Immature natural killer cell (primary cell): ENCODE measurements at regions not wholly inside any gene's neighbourhood (a gene's known extent, or its start where the extent isn't known, plus 50 kb on each side); places are given as distances from the start of the nearest gene placed in this dataset.
"Not testable (repeated sequence)": the region's sequence is repeated elsewhere in the genome, so short reads cannot be mapped to it uniquely, and the experiment has no call there.

ENCODE experiments used
- DNase-seq, 3 donors: peaks; one replicate each; pipeline ENCODE4 v3.0.0; 2022; ENCODE audit warnings: mixed read lengths in 1 of 3
- H3K27ac Mint-ChIP-seq, 6 donors: one replicate each; pipeline ENCODE4 v1.8.0; 2020; ENCODE audit warnings: mixed read lengths in 6 of 6, mild to moderate bottlenecking in 5 of 6, inconsistent platforms in 4 of 6, moderate library complexity in 3 of 6
- H3K27me3 Mint-ChIP-seq, 3 donors: one replicate each; pipeline ENCODE4 v1.8.0; 2020 to 2021; ENCODE audit warnings: low read depth in 3 of 3, mild to moderate bottlenecking in 3 of 3, mixed read lengths in 3 of 3, moderate library complexity in 3 of 3, inconsistent platforms in 1 of 3
- H3K36me3 Mint-ChIP-seq, 3 donors: one replicate each; pipeline ENCODE4 v1.8.0; 2020; ENCODE audit warnings: mixed read lengths in 3 of 3, inconsistent platforms in 2 of 3, mild to moderate bottlenecking in 2 of 3
- H3K4me1 Mint-ChIP-seq, 2 donors: one replicate each; pipeline ENCODE4 v1.8.0; 2020; ENCODE audit warnings: inconsistent platforms in 2 of 2, mild to moderate bottlenecking in 2 of 2, mixed read lengths in 2 of 2, moderate library complexity in 1 of 2
- H3K4me3 Mint-ChIP-seq, 5 donors: one replicate each; pipeline ENCODE4 v1.8.0; 2020; ENCODE audit warnings: mild to moderate bottlenecking in 5 of 5, mixed read lengths in 5 of 5, inconsistent platforms in 3 of 5, moderate library complexity in 3 of 5
- H3K9me3 Mint-ChIP-seq, 6 donors: one replicate each; pipeline ENCODE4 v1.8.0; 2020; ENCODE audit warnings: mild to moderate bottlenecking in 6 of 6, mixed read lengths in 6 of 6, inconsistent platforms in 4 of 6, moderate library complexity in 3 of 6

DNA sequence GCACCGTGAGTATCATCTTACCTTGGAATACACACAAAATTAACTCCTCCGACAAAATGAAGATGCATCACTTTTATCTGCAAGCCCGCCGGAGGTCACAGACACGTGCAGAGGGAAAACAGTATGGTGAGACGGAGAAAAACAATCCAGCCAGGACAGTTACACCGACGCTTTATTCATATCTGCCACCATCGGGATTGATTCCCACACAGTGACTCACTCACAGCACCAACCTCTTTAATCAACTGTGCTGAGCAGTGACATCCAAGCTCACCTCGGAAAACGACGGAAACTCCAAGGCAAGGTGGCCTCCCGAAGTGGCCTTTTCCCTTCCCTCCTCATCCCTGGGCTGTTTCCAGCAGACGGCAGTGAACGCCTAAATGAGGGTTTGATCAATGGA lies 151.8 kb downstream of the NPIPA8 start:
- not testable (repeated sequence) for H3K27me3 Mint-ChIP-seq, H3K27ac Mint-ChIP-seq, DNase-seq, H3K36me3 Mint-ChIP-seq, H3K4me1 Mint-ChIP-seq, H3K9me3 Mint-ChIP-seq, H3K4me3 Mint-ChIP-seq

DNA sequence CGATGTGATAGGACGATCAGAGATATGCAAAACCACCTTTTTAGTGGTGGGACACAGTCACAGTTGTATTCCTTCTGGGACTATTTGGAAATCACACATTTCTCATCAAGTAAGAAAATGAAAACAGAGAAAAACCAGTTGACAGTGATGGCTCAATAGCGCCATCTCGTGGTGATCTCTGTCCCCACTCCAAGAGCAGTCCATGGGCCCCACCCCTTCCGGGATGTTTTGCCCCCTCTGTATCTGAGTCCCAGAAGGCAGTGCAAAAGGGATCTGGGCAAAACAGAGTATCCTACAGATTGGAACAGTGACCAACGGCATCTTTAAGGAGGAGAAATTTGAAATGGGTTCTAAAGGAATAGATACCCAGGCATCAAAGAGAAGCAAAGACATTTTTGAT lies 155.5 kb downstream of the NPIPA8 start:
- H3K9me3 Mint-ChIP-seq, H3K36me3 Mint-ChIP-seq, H3K27ac Mint-ChIP-seq, H3K4me3 Mint-ChIP-seq, H3K4me1 Mint-ChIP-seq, H3K27me3 Mint-ChIP-seq, DNase-seq: not testable (repeated sequence)

DNA sequence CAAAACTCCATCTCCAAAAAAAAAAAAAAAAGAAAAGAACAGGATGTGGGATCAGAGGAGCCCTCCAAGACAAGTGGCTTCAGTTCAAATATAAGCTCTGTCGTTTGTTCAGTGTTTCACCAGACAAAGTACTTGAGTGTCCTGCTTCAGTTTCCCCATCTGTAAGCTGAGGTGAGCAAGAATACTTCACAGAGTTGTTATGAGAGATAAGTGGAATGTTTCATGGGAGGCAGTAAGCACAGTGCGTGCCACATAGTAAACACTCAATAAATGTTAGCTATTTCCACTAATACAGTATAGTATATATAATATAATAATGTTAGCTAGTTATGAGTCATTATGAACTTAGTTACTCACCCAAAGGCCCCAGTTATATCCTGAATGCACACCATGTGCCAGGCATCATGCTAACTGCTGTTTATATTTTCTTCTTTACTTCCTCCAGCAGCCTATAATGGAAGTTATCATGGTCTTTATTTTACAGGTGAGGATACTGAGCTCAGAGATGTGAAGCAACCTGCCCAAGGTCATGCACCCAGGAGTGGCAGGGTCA lies 162.5 kb downstream of the NPIPA8 start:
- not testable (repeated sequence) for DNase-seq, H3K4me3 Mint-ChIP-seq, H3K4me1 Mint-ChIP-seq, H3K27ac Mint-ChIP-seq, H3K27me3 Mint-ChIP-seq, H3K36me3 Mint-ChIP-seq, H3K9me3 Mint-ChIP-seq

DNA sequence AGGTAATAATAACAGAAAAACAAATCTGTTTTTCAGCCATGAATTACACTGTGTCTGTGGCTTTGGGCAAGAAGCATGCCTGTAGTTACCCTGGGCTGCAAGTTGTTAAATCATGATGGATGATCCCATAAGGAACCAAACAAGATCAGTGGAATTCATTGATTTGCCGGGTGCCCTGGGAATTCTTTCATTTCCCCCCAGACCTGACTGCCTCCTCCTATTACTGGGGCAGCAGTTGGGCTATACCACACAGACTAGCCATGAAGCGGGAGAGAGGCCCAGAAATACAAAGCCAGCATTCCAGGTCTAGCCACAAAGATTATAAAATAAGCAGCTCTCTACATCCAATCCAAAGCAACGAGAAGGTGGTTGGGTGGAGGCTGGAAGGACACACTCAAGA lies 174.2 kb downstream of the NPIPA8 start:
- H3K27ac Mint-ChIP-seq, DNase-seq, H3K9me3 Mint-ChIP-seq, H3K4me1 Mint-ChIP-seq, H3K27me3 Mint-ChIP-seq, H3K4me3 Mint-ChIP-seq, H3K36me3 Mint-ChIP-seq: not testable (repeated sequence)

DNA sequence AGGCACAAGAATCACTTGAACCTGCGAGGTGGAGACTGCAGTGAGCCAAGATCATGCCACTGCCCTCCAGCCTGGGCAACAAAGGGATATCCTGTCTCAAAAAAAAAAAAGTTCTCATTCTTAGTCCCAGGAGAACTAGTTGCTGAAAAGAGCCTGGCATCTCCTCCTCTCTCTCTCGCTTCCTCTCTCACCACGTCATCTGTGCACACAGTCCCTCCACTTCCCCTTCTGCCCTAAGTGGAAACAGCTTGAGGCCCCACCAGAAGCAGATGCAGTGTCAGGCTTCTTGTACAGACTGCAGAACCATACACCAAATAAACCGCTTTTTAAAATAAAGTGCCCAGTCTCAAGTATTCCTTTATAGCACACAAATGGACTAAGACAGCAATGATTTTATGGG lies 175.3 kb downstream of the NPIPA8 start:
- H3K27ac Mint-ChIP-seq, DNase-seq, H3K4me3 Mint-ChIP-seq, H3K36me3 Mint-ChIP-seq, H3K4me1 Mint-ChIP-seq, H3K9me3 Mint-ChIP-seq, H3K27me3 Mint-ChIP-seq: not testable (repeated sequence)

DNA sequence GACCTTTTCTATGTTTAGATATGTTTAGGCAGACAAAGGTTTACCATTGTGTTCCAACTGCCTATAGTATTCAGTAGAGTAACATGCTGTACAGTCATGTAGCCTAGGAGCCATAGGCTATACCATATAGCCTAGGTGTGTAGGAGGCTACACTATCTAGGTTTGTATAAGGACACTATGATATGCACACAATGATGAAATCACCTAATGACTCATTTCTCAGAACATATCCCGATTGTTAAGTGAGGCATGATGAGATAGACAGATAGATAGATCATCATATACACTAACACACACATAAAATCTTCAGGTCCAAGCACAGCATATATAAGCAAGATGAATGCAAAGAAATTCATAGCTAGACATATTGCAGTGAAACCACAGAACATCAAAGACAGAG lies 177.4 kb downstream of the NPIPA8 start:
- DNase-seq, H3K27me3 Mint-ChIP-seq, H3K36me3 Mint-ChIP-seq, H3K9me3 Mint-ChIP-seq, H3K4me1 Mint-ChIP-seq, H3K4me3 Mint-ChIP-seq, H3K27ac Mint-ChIP-seq: not testable (repeated sequence)

DNA sequence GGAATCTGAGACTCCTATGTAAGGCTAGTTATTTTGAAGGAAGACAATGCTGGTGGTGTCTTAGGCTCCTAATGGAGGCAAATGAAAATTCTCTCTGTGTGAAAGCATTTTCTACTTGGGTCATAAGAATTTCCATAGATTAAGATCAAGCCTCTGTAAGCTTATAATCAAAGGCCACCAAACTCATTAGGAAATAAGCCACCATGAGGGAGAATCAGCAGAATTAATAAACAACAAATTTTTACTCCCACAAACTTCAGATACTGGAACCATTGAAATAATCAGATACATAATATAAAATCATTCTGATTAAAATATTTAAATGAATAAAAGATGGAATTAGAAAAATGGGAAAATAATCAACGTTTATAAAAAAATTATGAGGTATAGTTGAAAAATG lies 178.7 kb downstream of the NPIPA8 start:
- not testable (repeated sequence) for H3K27ac Mint-ChIP-seq, H3K27me3 Mint-ChIP-seq, H3K9me3 Mint-ChIP-seq, DNase-seq, H3K4me1 Mint-ChIP-seq, H3K36me3 Mint-ChIP-seq, H3K4me3 Mint-ChIP-seq

DNA sequence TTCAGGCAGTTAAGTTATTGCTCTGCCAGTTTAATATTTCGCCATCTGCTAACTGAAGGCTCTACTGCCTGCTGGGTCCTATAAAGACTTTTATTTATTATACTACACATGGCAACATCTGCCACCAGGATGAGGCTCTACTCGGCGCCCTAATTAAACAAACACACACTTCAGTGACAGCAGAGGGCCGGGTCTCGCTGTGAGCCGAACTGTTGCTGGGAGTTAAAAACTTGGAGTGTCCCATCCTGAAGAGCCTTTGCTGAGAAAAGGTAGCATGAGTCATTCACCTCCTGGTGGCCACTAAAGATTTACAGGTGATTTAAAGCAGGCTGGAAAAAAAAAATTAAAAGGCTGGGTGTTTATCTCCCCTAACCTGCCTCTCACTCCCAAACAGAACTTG lies 183.7 kb downstream of the NPIPA8 start:
- not testable (repeated sequence) for H3K4me1 Mint-ChIP-seq, H3K4me3 Mint-ChIP-seq, DNase-seq, H3K27ac Mint-ChIP-seq, H3K9me3 Mint-ChIP-seq, H3K36me3 Mint-ChIP-seq, H3K27me3 Mint-ChIP-seq

DNA sequence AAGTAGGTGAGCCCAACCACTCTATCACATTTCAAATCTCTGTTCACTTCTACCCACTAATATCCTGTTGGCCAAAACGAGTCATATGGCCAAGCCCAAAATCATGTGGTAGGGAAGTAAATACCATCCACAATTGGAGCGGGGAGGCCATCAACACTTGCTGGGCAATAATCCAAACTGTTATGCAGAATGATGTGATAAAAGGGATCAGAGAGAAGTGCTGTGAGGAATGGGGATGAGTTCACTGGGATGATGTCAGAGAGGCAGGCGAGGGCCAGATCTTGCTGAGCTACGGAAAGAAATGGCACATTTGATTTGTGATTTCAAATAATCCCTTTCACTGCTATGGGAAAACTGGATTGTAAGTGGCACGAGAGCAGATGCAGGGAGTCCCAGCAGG lies 188.4 kb downstream of the NPIPA8 start:
- H3K9me3 Mint-ChIP-seq, H3K27ac Mint-ChIP-seq, H3K36me3 Mint-ChIP-seq, H3K4me3 Mint-ChIP-seq, DNase-seq, H3K4me1 Mint-ChIP-seq, H3K27me3 Mint-ChIP-seq: not testable (repeated sequence)

DNA sequence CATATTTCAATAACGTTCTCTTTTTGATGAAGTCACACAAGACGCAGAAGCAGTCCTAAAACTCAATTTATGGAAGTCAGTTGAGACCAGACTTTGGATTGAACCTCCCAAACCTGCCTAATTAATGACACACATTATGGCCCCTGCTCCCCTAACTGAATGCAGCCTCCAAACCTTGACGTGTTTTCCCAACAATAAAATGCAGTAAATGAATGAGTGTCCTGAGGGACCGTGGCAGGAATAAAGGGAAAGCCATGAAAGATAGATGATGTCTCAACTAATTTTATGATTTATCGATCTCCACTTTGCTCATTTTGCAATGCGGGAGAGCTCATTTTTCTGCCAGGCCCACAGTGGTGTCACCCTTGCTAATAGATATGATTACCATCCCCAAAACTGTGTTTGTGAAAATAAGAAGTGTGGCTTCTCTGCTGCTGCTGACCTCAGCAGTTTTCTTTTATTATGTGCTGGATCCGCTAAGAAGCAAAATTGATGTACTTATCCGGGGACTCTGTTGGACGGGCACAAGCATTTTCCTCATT lies 189.9 kb downstream of the NPIPA8 start:
- H3K27ac Mint-ChIP-seq, H3K9me3 Mint-ChIP-seq, DNase-seq, H3K36me3 Mint-ChIP-seq, H3K4me3 Mint-ChIP-seq, H3K27me3 Mint-ChIP-seq, H3K4me1 Mint-ChIP-seq: not testable (repeated sequence)

DNA sequence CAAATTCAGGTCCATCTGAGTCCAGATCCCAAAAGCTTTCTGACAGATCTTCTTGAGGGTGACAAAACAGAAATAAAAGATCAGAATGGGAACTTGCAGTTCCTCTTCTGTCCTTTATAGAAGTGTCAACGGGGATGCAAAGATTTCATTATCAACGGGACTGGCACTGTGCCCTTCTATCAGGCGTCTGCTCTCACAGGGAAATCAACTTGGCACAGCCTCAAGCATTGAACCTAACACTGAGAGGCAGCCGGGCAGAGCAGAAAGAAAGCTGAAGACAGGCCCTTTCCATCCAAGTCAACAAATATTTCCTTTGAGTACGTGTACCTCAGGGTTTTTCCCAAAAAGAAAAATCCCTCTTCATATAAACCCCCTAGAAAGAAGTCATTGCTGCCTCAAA lies 194.5 kb downstream of the NPIPA8 start:
- not testable (repeated sequence) for H3K4me3 Mint-ChIP-seq, H3K27ac Mint-ChIP-seq, H3K9me3 Mint-ChIP-seq, DNase-seq, H3K27me3 Mint-ChIP-seq, H3K4me1 Mint-ChIP-seq, H3K36me3 Mint-ChIP-seq

DNA sequence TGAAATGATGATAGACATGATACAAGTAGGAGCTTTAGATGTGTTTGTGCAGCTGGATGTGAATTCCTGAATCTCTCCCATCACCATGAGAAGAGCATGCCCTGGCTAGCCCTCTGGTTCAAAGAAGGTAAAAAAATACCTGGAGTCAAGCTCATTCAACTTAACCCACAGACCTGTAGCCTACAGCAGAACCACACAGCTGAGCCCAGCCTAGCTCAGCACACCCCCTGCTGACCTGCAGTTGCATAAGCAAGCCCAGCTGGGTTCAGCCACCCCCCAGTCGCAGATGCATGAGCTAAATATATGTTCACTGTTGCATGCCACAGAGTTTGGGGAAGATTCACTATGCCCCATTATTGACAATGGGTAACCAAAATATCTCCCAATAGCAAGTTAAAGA lies 200.2 kb downstream of the NPIPA8 start:
- DNase-seq, H3K4me1 Mint-ChIP-seq, H3K9me3 Mint-ChIP-seq, H3K36me3 Mint-ChIP-seq, H3K4me3 Mint-ChIP-seq, H3K27me3 Mint-ChIP-seq, H3K27ac Mint-ChIP-seq: not testable (repeated sequence)

DNA sequence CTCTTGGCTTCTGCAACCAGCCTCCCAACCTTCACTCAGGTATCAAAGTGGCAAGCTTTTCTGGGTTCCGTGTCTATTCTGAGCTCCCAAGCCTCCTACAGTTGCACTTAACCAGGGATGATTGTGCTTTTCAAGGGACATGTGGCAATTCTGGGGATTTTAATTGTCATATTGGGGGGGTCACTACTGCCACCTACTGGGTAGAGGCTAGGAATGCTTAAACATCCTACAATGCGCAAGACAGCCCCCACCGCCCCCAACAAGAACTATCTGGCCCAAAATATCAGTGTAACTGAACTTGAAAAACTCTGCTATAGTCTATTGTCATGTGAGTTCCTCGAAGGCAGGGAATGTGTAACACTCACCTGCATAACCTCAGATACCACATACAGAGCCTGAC lies 201.5 kb downstream of the NPIPA8 start:
- H3K27me3 Mint-ChIP-seq, H3K4me1 Mint-ChIP-seq, H3K27ac Mint-ChIP-seq, H3K9me3 Mint-ChIP-seq, H3K4me3 Mint-ChIP-seq, H3K36me3 Mint-ChIP-seq, DNase-seq: not testable (repeated sequence)

DNA sequence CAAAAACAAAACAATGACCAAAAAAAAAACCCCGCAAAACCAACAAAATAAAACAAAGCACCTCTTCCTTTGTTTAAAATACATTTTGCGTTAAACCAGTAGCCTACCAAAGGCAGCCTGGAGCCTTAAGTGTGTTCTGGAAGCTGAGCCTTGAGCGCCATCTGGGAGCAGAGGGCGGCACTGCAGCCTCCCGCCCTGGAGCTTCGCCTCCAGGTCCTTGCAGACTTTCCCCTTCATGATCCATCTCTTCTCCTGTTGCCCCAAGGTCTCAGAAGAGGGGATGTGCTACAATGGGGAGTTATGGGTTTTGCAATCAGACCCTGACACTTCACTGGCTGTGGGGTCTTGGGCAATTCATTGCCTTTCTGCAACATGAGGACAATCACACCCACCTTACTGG lies 204.9 kb downstream of the NPIPA8 start:
- H3K27ac Mint-ChIP-seq, H3K4me3 Mint-ChIP-seq, H3K4me1 Mint-ChIP-seq, H3K9me3 Mint-ChIP-seq, H3K27me3 Mint-ChIP-seq, H3K36me3 Mint-ChIP-seq, DNase-seq: not testable (repeated sequence)

DNA sequence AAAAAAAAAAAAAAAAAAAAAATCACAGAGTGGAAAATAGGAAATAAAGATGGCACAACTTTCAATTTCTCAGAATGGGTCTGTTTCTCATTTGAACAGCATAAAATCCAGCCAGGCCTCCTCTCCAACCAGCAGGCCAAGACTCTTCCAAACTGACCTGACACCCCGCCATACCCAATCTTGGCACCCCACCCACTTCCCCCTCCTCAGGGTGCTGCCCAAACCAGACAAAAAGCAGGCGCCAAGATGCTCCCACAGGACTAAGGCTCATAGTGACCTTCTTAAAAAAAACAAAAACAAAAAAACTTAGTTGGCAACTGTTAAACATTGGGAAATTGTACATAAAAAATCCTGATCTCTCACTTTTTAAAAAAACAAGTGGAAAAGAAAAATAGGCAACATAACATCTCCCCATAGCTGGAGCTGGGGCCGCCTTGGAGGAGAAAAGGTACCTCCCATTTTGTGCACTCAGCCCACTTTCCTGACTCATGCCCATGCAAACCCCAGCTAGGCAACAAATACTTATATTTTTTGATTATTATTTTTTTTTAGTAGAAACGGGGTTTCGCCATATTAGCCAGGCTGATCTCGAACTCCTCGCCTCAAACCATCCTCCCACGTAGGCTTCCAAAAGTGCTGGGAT lies 205.9 kb downstream of the NPIPA8 start:
- not testable (repeated sequence) for H3K4me1 Mint-ChIP-seq, H3K27me3 Mint-ChIP-seq

More for the DNA sequence above, 205.9 kb downstream of the NPIPA8 start:
- not testable (repeated sequence) for H3K4me3 Mint-ChIP-seq, H3K36me3 Mint-ChIP-seq, H3K9me3 Mint-ChIP-seq, H3K27ac Mint-ChIP-seq, DNase-seq
